Heart left ventricle (tissue), 13 donors: ENCODE measurements at regions not wholly inside any gene's neighbourhood (a gene's known extent, or its start where the extent isn't known, plus 50 kb on each side); places are given as distances from the start of the nearest gene placed in this dataset.

Source experiments
- POLR2A ChIP-seq, 2 donors: fragments of 450-650 bp; IDR thresholded peaks; one replicate each; pipeline ENCODE4 v1.6.1; 2017; ENCODE audit warnings: antibody characterized with exemption in 2 of 2, mild to moderate bottlenecking in 2 of 2, moderate library complexity in 2 of 2
- TF ChIP-seq, protein P1 (sequence below), 12 donors: fragments of 200-600 bp; sonication (generic) in 4 of 12; IDR thresholded peaks; one replicate each; pipeline versions ENCODE4 v1.5.0 to v1.8.0; 2018 to 2022; ENCODE audit warnings: antibody characterized with exemption in 12 of 12, mild to moderate bottlenecking in 5 of 12
- donor health status: ischemic (EF 13 %, LVEDD 7.1; RV severe dilation, severe dysfunction).
- donor health status: DM: no; HTN: yes; CAD: no.
- donor health status: DM: no; HTN: no; CAD: no.
- donor health status: ischemic (EF 25% LVEDD 6.9; RV normal size, moderate dysfunction).
- donor health status: ischemic (EF 25% LVEDD 5.7; RV mildly dilated, moderate dysfunction).
- donor health status: ischemic (EF 35%, LVEDD 5.7; RV mildly dilated, moderate dysfunction).
- donor health status: nonischemic (EF 11% LVEDD 7.7; RV severe dilation, severe dysfunction).
- donor health status: DM: yes; HTN: yes; CAD: no.
- donor health status: PGD.
- donor health status: ischemic (EF 29% LVEDD 5.4; RV normal size, mild dysfunction).
- donor health status: nonischemic (EF 23%, LVEDD 6.1; RV moderate dilation, normal function).

DNA sequence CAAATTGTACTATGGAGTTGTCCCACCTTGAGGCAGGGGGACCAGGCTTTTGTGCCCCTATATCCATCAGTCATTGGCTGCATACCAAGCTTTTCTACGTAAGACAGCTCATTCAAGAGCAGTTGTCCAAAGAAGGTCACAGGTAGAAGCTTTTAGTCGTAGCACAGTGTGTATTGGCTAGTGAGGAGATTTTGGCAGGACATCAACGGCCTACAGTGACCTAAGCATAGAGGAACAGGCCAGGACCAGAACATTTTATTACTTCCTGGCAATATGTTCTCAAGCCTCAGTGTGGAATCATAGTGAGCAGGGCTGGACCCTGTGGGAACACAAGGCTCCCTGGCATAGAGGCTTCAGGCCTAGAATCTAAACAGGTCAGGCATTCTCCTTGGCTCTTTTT, 105.4 kb upstream of the ANKRD28 start:
- TF ChIP-seq, protein P1, sequence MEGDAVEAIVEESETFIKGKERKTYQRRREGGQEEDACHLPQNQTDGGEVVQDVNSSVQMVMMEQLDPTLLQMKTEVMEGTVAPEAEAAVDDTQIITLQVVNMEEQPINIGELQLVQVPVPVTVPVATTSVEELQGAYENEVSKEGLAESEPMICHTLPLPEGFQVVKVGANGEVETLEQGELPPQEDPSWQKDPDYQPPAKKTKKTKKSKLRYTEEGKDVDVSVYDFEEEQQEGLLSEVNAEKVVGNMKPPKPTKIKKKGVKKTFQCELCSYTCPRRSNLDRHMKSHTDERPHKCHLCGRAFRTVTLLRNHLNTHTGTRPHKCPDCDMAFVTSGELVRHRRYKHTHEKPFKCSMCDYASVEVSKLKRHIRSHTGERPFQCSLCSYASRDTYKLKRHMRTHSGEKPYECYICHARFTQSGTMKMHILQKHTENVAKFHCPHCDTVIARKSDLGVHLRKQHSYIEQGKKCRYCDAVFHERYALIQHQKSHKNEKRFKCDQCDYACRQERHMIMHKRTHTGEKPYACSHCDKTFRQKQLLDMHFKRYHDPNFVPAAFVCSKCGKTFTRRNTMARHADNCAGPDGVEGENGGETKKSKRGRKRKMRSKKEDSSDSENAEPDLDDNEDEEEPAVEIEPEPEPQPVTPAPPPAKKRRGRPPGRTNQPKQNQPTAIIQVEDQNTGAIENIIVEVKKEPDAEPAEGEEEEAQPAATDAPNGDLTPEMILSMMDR (IDR thresholded peaks at IDR 0.05): no peak
- no peak for TF ChIP-seq POLR2A (IDR thresholded peaks at IDR 0.05)
